Amniotic stem cell (primary cell): ENCODE measurements at regions not wholly inside any gene's neighbourhood (a gene's known extent, or its start where the extent isn't known, plus 50 kb on each side); places are given as distances from the start of the nearest gene placed in this dataset.
"Not testable (repeated sequence)": the region's sequence is repeated elsewhere in the genome, so short reads cannot be mapped to it uniquely, and the experiment has no call there.

ENCODE experiments used
- DNase-seq: peaks from one replicate; lab custom pipeline; 2025; lab: John Stamatoyannopoulos, UW

DNA sequence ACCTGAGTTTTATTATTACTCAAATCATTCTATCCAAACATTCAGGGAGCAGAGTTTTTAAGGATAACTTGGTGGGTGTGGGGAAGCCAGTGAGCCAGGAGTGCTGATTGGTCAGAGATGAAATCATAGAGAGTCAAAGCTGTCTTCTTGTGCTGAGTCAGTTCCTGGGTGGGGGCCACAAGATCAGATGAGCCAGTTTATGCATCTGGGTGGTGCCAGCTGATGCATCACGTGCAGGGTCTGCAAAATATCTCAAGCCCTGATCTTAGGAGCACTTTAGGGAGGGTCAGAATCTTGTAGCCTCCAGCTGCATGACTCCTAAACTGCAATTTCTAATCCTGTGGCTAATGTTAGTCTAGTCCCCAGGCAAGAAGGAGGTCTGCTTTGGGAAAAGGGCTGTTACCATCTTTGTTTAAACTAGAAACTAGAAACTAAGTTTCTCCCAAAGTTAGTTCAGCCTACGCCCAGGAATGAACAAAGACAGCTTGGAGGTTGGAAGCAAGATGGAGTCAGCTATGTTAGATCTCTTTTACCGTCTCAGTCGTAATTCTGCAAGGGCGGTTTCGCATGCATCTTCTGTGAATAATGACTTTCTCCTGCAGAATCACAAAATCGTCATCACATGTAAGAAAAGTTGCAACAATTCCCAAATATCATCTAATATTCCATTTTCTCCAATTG lies 97.5 kb downstream of the ZNF664 start:
- not testable (repeated sequence) for DNase-seq

DNA sequence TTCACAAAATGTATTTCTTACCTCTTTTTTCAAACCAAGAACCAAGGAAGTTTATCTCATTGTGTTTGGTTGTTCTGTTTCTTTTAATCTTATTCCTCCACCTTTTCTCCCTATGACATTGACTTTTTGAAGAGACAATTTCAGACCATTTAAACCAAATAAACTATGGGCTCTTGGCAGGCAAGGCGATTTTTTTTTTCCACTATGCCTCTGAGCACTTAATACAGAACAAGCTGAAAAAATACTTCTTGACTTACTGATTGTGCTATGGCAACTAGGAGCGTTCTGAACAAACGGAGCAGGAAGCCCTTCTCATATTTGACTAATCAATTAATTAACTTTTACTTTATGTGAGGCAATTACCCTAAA lies 98.0 kb downstream of the ZNF664 start:
- DNase-seq, result no peak

DNA sequence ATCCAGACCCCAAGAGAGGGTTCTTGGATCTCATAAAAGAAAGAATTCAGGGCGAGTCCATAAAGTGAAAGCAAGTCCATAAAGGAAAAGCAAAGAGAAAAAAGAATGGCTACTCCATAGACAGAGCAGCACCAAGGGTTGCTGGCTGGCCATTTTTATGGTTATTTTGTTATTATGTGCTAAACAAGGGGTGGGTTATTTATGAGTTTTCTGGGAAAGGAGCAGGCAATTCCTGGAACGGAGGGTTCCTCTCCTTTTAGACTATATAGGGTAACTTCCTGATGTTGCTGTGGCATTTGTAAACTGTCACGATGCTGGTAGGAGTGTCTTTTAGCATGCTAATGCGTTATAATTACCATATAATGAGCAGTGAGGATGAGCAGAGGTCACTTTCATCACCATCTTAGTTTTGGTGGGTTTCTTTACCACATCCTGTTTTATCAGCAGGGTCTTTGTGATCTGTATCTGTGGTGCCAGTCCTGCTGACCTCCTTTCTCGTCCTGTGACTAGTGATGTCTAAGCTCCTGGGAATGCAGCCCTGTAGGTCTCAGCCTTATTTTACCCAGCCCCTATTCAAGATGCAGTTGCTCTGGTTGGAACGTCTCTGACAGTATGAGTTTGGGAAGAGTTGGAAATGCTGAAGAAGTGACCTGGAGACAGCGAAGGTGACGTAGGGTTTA lies 100.5 kb downstream of the ZNF664 start:
- DNase-seq, result no peak

GRCh38 chr12:124075841-124076240 lies 102.8 kb downstream of the ZNF664 start:
- DNase-seq, result no peak

GRCh38 chr12:124077701-124078100 lies 104.7 kb downstream of the ZNF664 start:
- DNase-seq, result no peak

DNA sequence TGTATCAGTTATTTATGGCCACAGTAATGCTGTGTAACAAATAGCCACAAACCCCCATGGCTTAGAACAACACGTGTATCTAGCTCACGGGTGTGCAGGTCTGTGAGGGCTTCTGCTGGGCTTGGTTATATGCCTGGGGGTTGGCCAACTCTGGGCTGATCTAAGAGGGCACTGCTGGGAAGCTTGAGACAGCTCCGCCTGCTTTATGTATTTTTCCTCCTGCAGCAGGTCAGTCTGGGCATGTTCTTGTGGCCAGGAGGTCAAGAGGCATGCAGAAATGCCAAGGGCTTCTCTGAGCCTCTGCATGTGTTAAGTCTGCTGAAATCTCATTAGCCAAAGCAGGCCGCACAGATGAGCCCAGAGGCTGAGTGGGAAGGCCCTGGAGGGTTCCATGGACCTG lies 105.8 kb downstream of the ZNF664 start:
- DNase-seq, result no peak

- no peak for DNase-seq
These were observed 107.6 kb downstream of the ZNF664 start for GRCh38 chr12:124080649-124081048.

- no peak for DNase-seq
These were observed 109.0 kb downstream of the ZNF664 start for GRCh38 chr12:124082012-124082411.

DNA sequence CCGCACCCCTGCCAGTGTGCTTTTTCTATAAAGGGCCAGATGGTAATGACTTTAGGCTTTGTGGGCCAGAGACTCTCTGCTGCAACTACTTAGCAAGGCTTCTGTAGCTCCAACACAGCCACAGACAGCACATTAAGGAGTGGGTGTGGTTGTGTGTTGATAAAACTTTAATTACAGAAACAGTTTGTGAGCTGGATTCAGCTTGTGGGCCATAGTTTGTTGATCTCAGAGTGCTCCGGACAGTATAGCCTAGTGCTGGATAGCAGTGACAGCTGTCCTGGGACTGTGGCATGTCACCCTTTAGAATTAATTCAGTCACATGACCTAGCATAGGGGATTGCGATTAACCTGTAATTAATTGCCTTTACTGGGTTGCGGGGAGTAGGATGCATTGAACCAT lies 109.7 kb downstream of the ZNF664 start:
- no peak for DNase-seq

- no peak for DNase-seq
These were observed 110.7 kb downstream of the ZNF664 start for GRCh38 chr12:124083708-124084107.

DNA sequence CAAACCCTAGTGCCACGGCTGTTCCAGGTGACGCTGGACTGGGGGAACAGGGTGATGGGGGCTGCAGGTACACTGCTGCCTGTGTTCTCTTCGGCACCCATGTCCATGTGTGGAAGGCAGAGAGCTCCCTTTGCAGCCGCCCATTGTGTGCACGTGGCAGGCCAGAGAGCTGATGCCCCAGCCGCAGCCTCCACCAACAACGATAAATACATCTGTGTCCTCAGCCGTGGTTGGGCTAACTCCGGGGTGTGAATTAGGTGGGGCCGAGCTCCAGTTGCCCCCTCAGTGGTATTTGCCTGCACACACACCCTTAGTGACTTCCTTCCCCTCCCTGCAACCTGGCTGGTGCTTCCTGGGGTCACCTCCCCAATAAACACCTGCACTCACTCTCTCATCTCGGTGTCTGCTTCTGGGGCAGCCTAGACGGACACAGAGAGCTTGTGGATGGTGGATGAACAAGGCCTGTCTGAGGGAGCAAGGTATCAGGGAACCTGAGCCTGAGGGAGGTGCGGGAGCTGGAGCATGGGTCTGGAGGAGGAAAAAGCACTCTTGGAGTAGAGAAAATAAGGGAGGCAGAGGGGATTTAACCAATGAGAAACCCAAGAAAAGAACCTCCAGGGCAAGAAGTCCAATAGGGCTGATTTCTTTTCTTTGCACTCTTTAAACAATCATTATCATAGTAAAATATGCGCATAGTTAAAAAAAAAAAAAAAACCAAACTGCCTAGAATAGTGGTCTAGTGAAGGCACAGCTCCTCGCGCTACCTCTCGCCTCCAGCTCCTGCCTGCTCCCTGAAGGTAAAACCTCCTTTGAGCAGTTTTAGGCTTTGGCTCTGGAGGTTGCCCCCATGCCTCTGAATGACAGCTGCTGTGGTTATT lies 112.6 kb downstream of the ZNF664 start:
- DNase-seq, result no peak

- DNase-seq, result no peak
These were observed 113.4 kb downstream of the ZNF664 start for GRCh38 chr12:124086299-124086898.

GRCh38 chr12:124087266-124088051 lies 114.4 kb downstream of the ZNF664 start:
- DNase-seq, result no peak

DNA sequence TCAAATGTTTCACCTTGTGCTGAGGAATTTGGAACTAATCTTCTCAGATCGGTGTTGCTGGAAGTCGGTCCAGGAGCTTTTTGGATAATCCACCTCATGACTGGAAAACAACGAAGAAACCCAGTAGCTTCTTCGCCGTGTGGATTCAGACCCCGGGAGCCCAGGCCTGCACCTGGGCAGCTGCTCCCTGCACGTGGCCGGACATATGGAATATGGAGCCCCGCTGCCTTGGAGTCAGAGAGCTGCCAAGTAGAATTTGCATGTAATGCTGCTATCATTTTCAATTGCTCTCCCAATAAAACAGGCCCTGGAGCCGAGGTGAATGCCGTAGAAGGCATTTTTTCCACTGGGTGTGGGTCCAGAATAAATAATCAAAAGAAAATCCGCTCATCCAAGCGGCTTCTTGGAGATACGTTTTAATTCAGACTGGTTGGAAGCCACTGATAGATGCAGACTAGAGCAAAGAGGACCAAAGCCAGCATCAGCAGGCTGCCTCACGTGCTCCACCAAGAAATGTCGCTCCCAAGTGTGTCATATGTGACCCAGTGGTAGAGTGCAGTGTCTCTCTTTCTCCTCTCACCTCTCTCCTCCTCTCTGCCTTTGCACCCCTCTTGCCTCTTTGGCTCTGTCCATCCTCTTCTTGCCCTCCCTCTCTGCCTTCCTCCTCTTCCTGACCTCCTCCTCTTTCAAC lies 115.3 kb downstream of the ZNF664 start:
- no peak for DNase-seq

GRCh38 chr12:124089181-124089914 lies 116.3 kb downstream of the ZNF664 start:
- DNase-seq, result not testable (repeated sequence)

DNA sequence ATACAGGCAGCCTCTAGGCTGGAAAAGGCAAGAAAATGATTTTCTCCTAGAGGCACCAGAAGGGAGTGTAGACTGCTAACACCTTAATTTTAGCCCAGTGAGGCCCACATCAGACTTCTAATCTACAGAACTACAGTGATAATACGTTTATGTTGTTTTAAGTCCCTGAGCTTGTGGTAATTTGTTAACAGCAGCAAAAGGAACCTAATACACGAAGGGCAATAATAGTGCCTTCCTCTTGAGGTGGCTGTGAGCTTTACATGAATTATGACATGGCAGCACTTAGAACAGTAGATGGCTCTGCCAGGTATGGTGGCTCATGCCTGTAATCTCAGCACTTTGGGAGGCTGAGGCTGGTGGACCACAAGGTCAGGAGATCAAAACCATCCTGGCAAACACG lies 118.8 kb downstream of the ZNF664 start:
- DNase-seq, result no peak

DNA sequence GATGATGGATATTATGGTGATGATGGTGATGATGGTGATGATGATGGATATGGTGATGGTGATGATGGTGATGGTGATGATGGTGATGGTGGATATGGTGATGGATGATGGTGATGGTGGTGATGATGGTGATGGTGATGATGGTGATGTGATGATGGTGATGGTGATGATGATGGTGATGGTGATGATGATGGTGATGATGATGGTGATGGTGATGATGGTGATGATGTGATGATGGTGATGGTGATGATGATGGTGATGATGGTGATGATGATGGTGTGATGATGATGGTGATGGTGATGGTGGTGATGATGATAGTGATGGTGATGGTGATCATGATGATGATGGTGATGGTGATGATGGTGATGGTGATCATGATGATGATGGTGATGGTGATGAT lies 119.5 kb downstream of the ZNF664 start:
- not testable (repeated sequence) for DNase-seq

GRCh38 chr12:124093297-124093696 lies 120.3 kb downstream of the ZNF664 start:
- DNase-seq, result no peak

GRCh38 chr12:124094188-124094587 lies 121.2 kb downstream of the ZNF664 start:
- DNase-seq, result no peak

DNA sequence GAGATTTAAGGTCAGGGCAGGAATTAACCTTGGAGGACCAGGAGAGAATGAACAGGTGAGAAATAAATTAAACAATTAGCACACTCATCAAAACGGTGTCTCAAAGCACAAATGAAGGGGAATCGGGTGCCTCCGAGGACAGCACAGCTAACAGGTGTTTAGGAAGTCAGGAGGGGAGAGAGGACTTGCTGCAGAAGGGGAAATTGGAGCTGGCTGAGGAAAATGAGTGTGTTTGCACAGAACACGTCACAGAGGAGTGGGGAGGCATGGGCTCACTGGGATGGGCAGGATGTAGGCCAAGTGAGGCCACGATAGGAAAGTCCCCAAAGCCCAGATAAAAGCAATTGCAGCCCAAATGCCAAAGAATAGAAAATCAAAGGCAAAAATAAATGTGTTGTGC lies 121.7 kb downstream of the ZNF664 start:
- DNase-seq, result no peak
